DND-41 (cell line): ENCODE measurements at regions not wholly inside any gene's neighbourhood (a gene's known extent, or its start where the extent isn't known, plus 50 kb on each side); places are given as distances from the start of the nearest gene placed in this dataset.

Source experiments
- ATAC-seq: fragments of 200-7000 bp; cut with Tn5 transposase; 3 replicates; pipeline ENCODE4 v1.9.1; 2021; ENCODE audit warnings: low read depth; ENCODE audit not compliant: insufficient read depth
- DNase-seq: peaks from one replicate; pipeline ENCODE4 v3.0.0-alpha.2; 2020
- H2AFZ ChIP-seq: 2 replicates; pipeline ENCODE4 v1.6.0; 2012; ENCODE audit warnings: low read depth, low read length
- H3K27ac ChIP-seq: 2 replicates; pipeline ENCODE4 v1.5.1; 2012; ENCODE audit warnings: low read length, inconsistent platforms
- H3K27me3 ChIP-seq: fragments of 200-600 bp; sonication (generic); 2 replicates; pipeline ENCODE4 v1.6.0; 2012; ENCODE audit warnings: low read length, mild to moderate bottlenecking, inconsistent platforms; ENCODE audit not compliant: insufficient read depth, poor library complexity
- H3K36me3 ChIP-seq: 2 replicates; pipeline ENCODE4 v1.5.1; 2012; ENCODE audit warnings: low read length, inconsistent platforms; ENCODE audit not compliant: insufficient read depth
- H3K4me1 ChIP-seq: 2 replicates; pipeline ENCODE4 v1.5.1; 2012; ENCODE audit warnings: mild to moderate bottlenecking, low read length; ENCODE audit not compliant: insufficient read depth
- H3K4me2 ChIP-seq: 2 replicates; pipeline ENCODE4 v1.6.0; 2012; ENCODE audit warnings: mild to moderate bottlenecking, moderate library complexity, low read length, inconsistent platforms; ENCODE audit not compliant: insufficient read depth
- H3K4me3 ChIP-seq, 2 experiments: fragments of 200-600 bp in 1 of 2; shearing (Covaris generic) in 1 of 2; 2 replicates each; pipeline ENCODE4 v1.5.1; 2012 to 2016; ENCODE audit warnings: inconsistent platforms in 2 of 2, low read length in 2 of 2, mild to moderate bottlenecking in 2 of 2, low read depth in 1 of 2, moderate library complexity in 1 of 2
- H3K79me2 ChIP-seq: 2 replicates; pipeline ENCODE4 v1.6.0; 2012; ENCODE audit warnings: low read length, inconsistent platforms; ENCODE audit not compliant: insufficient read depth
- H3K9ac ChIP-seq: 2 replicates; pipeline ENCODE4 v1.6.0; 2012; ENCODE audit warnings: low read depth, mild to moderate bottlenecking, inconsistent platforms, low read length, moderate library complexity
- H3K9me3 ChIP-seq: 2 replicates; pipeline ENCODE4 v1.5.1; 2012; ENCODE audit warnings: low read length, moderate library complexity, mild to moderate bottlenecking, inconsistent platforms; ENCODE audit not compliant: insufficient read depth, severe bottlenecking
- H4K20me1 ChIP-seq: 2 replicates; pipeline ENCODE4 v1.6.0; 2012; ENCODE audit warnings: low read length; ENCODE audit not compliant: insufficient read depth
- EZH2 ChIP-seq: IDR thresholded peaks from 3 replicates; pipeline ENCODE4 v1.6.1; 2012; ENCODE audit warnings: borderline replicate concordance, low read depth, mild to moderate bottlenecking, moderate library complexity, low read length, inconsistent platforms; ENCODE audit not compliant: severe bottlenecking
- TF ChIP-seq, protein P1 (sequence below): IDR thresholded peaks from 2 replicates; pipeline ENCODE4 v1.5.1; 2012; ENCODE audit warnings: borderline replicate concordance, low read length, moderate library complexity, mild to moderate bottlenecking; ENCODE audit not compliant: poor library complexity, severe bottlenecking; ENCODE audit errors: extremely low read depth

DNA sequence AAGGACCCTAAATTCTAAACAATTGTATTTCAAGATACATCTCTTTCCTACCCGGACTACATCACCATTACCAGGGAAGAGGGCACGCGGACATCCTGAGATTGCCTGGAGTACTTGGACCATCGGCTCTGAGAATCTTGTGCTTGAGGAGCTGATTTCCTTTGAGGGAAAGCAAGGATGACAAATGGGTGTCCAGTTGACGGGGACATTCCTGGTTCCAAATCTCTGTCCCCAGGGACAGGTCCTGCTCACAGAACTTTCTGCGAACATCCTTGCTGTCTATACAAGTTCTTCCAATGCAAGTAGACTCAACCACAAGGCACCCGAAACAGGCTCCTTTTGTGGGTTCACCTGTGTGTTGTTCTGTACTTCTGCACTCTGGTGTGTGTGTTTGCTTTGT lies 289.5 kb upstream of the MYT1L start:
- Histone ChIP-seq H3K4me1 (no peaks in the 10 kb centered on the region), H3K27ac (no peak overlapping the region), H3K79me2 (no peaks in the 10 kb centered on the region), H3K4me3 (no peak overlapping the region), H4K20me1 (no peaks in the 10 kb centered on the region), H3K36me3 (no peaks in the 10 kb centered on the region), H3K27me3 (no peaks in the 10 kb centered on the region), H2AFZ (no peak overlapping the region), H3K4me2 (no peak overlapping the region), H3K9me3 (no peaks in the 10 kb centered on the region), H3K9ac (no peak overlapping the region)
- TF ChIP-seq EZH2 = no peak
- TF ChIP-seq, protein P1, sequence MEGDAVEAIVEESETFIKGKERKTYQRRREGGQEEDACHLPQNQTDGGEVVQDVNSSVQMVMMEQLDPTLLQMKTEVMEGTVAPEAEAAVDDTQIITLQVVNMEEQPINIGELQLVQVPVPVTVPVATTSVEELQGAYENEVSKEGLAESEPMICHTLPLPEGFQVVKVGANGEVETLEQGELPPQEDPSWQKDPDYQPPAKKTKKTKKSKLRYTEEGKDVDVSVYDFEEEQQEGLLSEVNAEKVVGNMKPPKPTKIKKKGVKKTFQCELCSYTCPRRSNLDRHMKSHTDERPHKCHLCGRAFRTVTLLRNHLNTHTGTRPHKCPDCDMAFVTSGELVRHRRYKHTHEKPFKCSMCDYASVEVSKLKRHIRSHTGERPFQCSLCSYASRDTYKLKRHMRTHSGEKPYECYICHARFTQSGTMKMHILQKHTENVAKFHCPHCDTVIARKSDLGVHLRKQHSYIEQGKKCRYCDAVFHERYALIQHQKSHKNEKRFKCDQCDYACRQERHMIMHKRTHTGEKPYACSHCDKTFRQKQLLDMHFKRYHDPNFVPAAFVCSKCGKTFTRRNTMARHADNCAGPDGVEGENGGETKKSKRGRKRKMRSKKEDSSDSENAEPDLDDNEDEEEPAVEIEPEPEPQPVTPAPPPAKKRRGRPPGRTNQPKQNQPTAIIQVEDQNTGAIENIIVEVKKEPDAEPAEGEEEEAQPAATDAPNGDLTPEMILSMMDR = no peak
- ATAC-seq (no peak), DNase-seq (no peak)

DNA sequence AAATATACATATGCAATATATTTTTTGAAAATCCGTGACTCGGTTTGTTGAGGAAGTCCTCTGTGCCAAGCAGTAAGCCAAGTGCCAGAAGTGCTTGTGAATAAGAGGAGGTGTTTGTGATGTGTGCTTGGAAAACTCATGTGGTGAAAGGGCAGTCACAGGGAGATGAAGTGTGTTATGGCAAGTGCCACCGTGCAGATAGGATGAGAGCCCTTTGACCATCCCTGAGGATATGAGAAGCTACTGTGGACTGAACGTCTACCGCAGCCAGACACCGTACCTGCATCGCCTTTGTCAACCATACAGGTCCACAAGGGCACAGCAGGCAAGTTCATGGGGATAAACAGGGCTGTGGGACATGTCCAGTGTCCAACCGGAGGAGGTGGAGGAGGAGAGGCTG lies 288.9 kb upstream of the MYT1L start:
- ATAC-seq (no peak), DNase-seq (no peak)
- no peak overlapping the region for H3K4me3 ChIP-seq
- H3K27me3 ChIP-seq = no peaks in the 10 kb centered on the region
- no peaks in the 10 kb centered on the region for H4K20me1 ChIP-seq
- no peak overlapping the region for H3K9ac ChIP-seq
- no peaks in the 10 kb centered on the region for H3K79me2 ChIP-seq
- no peak overlapping the region for H2AFZ ChIP-seq
- TF ChIP-seq, protein P1 = no peak
- no peak for TF ChIP-seq EZH2
- no peaks in the 10 kb centered on the region for H3K4me1 ChIP-seq
- no peak overlapping the region for H3K27ac ChIP-seq
- no peaks in the 10 kb centered on the region for H3K9me3 ChIP-seq
- no peak overlapping the region for H3K4me2 ChIP-seq
- H3K36me3 ChIP-seq = no peaks in the 10 kb centered on the region

DNA sequence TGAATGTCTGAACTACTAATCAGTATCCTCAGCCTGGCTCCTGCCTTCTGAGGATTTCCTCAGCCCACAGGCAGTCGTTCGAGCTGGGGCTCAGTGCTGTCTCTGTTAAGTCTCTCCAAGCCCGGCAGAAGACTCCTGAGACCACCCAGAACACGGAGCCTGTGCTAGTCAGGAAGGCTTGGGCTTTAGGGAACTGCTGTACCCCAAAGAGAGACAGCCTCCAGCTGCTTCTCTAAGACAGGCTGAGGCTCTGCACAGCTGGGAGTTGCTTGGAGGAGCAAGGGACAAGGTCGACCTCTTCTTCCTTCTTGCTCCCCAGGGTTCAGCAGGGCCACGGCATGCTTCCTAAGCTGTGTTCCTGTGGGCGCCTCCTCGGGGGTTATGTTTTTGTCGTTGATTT lies 283.4 kb upstream of the MYT1L start:
- no peak overlapping the region for H3K4me3 ChIP-seq
- no peaks in the 10 kb centered on the region for H3K79me2 ChIP-seq
- no peak for DNase-seq
- TF ChIP-seq, protein P1 = no peak
- no peak for TF ChIP-seq EZH2
- no peaks in the 10 kb centered on the region for H4K20me1 ChIP-seq
- H3K4me1 ChIP-seq = no peaks in the 10 kb centered on the region
- H3K9ac ChIP-seq = no peak overlapping the region
- no peak overlapping the region for H3K27ac ChIP-seq
- H3K27me3 ChIP-seq = no peaks in the 10 kb centered on the region
- no peaks in the 10 kb centered on the region for H3K36me3 ChIP-seq
- no peak overlapping the region for H2AFZ ChIP-seq
- H3K9me3 ChIP-seq = no peaks in the 10 kb centered on the region
- no peak for ATAC-seq
- H3K4me2 ChIP-seq = no peak overlapping the region
